Lower leg skin (tissue), 3 donors: ENCODE measurements at regions not wholly inside any gene's neighbourhood (a gene's known extent, or its start where the extent isn't known, plus 50 kb on each side); places are given as distances from the start of the nearest gene placed in this dataset.

Experiments used
- CTCF ChIP-seq, 3 donors: fragments of 450-650 bp; IDR thresholded peaks; one replicate each; pipeline ENCODE4 v1.5.1; 2016; ENCODE audit warnings: antibody characterized with exemption in 3 of 3, mild to moderate bottlenecking in 3 of 3, moderate library complexity in 2 of 3
- POLR2A ChIP-seq, 2 donors: fragments of 450-650 bp; IDR thresholded peaks; one replicate each; pipeline ENCODE4 v1.6.1; 2016 to 2017; ENCODE audit warnings: antibody characterized with exemption in 2 of 2, mild to moderate bottlenecking in 1 of 2, moderate library complexity in 1 of 2

- TF ChIP-seq CTCF (IDR thresholded peaks at IDR 0.05) (no peak), POLR2A (IDR thresholded peaks at IDR 0.05) (no peak)
Observed at GRCh38 chr4:79023799-79024770, 84.8 kb upstream of the PAQR3 start.
